ENCODE measurements at regions not wholly inside any gene's neighbourhood (a gene's known extent, or its start where the extent isn't known, plus 50 kb on each side); places are given as distances from the start of the nearest gene placed in this dataset.
A peak's percentile ranks its signal among the peaks of the same experiment; 100 is the strongest.

DNA sequence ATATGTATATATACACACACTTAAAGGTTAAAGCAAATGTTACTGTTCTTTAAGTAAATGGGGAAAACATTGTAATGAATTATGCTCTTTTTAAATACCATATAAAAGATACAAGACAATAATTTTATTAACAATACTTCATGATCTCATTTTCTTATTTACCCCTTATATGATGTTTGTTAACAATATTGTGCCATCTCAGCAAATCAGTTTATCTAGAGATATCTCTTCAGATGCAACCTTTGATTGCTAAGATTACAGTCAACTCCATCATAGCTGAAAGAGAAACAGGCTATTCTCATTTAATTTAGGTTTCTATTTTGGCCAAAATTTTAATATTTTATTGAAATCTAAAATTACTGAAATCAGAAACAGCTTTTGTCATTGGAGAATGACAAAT, 197.9 kb downstream of the CALCRL start:
- ATAC-seq: no peak
- TF ChIP-seq OSR1 (CRISPR knock-in tag; IDR thresholded peaks at IDR 0.05): no peak
- no peak for TF ChIP-seq GLIS3 (CRISPR knock-in tag; IDR thresholded peaks at IDR 0.05)
- no peak for TF ChIP-seq ZNF70 (CRISPR knock-in tag; IDR thresholded peaks at IDR 0.05)
- no peak for TF ChIP-seq TOX (CRISPR knock-in tag; IDR thresholded peaks at IDR 0.05; ENCODE audit: borderline replicate concordance)

DNA sequence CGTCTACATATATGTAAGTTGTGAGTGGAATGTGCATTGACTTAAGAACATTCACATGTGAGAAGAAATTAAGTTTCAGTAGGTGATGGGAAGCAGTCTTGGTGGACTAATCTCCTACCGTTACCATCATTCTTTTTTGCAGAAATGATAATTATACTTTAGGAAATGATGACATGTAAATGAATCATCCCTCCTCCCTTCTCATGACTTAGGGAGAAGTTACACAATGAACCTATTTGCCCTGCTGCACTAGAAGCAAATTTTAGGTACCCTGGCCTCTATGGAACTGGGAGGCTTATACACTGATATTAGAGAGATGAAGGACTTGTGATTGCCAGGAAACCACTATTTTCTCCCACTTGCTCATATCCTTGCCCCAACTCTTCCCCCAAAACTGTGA, 214.2 kb downstream of the CALCRL start:
- no peak for ATAC-seq
- TF ChIP-seq, protein P1, sequence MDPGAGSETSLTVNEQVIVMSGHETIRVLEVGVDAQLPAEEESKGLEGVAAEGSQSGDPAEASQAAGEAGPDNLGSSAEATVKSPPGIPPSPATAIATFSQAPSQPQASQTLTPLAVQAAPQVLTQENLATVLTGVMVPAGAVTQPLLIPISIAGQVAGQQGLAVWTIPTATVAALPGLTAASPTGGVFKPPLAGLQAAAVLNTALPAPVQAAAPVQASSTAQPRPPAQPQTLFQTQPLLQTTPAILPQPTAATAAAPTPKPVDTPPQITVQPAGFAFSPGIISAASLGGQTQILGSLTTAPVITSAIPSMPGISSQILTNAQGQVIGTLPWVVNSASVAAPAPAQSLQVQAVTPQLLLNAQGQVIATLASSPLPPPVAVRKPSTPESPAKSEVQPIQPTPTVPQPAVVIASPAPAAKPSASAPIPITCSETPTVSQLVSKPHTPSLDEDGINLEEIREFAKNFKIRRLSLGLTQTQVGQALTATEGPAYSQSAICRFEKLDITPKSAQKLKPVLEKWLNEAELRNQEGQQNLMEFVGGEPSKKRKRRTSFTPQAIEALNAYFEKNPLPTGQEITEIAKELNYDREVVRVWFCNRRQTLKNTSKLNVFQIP (CRISPR knock-in tag; IDR thresholded peaks at IDR 0.05; ENCODE audit: borderline replicate concordance, low read depth): no peak
- TF ChIP-seq, protein P2, sequence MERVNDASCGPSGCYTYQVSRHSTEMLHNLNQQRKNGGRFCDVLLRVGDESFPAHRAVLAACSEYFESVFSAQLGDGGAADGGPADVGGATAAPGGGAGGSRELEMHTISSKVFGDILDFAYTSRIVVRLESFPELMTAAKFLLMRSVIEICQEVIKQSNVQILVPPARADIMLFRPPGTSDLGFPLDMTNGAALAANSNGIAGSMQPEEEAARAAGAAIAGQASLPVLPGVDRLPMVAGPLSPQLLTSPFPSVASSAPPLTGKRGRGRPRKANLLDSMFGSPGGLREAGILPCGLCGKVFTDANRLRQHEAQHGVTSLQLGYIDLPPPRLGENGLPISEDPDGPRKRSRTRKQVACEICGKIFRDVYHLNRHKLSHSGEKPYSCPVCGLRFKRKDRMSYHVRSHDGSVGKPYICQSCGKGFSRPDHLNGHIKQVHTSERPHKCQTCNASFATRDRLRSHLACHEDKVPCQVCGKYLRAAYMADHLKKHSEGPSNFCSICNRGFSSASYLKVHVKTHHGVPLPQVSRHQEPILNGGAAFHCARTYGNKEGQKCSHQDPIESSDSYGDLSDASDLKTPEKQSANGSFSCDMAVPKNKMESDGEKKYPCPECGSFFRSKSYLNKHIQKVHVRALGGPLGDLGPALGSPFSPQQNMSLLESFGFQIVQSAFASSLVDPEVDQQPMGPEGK (CRISPR knock-in tag; IDR thresholded peaks at IDR 0.05; ENCODE audit: borderline replicate concordance): no peak
- TF ChIP-seq TCF4 (CRISPR knock-in tag; IDR thresholded peaks at IDR 0.05; ENCODE audit: borderline replicate concordance) (no peak), SNAI2 (CRISPR knock-in tag; IDR thresholded peaks at IDR 0.05) (no peak), PPARA (CRISPR knock-in tag; IDR thresholded peaks at IDR 0.05; ENCODE audit: borderline replicate concordance) (no peak), GLIS3 (CRISPR knock-in tag; IDR thresholded peaks at IDR 0.05) (no peak), TOX (CRISPR knock-in tag; IDR thresholded peaks at IDR 0.05; ENCODE audit: borderline replicate concordance) (no peak), ZNF8 (CRISPR knock-in tag; IDR thresholded peaks at IDR 0.05) (no peak), BACH2 (CRISPR knock-in tag; IDR thresholded peaks at IDR 0.05; ENCODE audit: borderline replicate concordance) (no peak), ZNF70 (CRISPR knock-in tag; IDR thresholded peaks at IDR 0.05) (no peak)
- TF ChIP-seq, protein P3, sequence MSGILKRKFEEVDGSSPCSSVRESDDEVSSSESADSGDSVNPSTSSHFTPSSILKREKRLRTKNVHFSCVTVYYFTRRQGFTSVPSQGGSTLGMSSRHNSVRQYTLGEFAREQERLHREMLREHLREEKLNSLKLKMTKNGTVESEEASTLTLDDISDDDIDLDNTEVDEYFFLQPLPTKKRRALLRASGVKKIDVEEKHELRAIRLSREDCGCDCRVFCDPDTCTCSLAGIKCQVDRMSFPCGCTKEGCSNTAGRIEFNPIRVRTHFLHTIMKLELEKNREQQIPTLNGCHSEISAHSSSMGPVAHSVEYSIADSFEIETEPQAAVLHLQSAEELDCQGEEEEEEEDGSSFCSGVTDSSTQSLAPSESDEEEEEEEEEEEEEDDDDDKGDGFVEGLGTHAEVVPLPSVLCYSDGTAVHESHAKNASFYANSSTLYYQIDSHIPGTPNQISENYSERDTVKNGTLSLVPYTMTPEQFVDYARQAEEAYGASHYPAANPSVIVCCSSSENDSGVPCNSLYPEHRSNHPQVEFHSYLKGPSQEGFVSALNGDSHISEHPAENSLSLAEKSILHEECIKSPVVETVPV (CRISPR knock-in tag; IDR thresholded peaks at IDR 0.05): no peak
- TF ChIP-seq, protein P4, sequence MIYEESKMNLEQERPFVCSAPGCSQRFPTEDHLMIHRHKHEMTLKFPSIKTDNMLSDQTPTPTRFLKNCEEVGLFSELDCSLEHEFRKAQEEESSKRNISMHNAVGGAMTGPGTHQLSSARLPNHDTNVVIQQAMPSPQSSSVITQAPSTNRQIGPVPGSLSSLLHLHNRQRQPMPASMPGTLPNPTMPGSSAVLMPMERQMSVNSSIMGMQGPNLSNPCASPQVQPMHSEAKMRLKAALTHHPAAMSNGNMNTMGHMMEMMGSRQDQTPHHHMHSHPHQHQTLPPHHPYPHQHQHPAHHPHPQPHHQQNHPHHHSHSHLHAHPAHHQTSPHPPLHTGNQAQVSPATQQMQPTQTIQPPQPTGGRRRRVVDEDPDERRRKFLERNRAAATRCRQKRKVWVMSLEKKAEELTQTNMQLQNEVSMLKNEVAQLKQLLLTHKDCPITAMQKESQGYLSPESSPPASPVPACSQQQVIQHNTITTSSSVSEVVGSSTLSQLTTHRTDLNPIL (CRISPR knock-in tag; IDR thresholded peaks at IDR 0.05; ENCODE audit: low read depth): no peak

DNA sequence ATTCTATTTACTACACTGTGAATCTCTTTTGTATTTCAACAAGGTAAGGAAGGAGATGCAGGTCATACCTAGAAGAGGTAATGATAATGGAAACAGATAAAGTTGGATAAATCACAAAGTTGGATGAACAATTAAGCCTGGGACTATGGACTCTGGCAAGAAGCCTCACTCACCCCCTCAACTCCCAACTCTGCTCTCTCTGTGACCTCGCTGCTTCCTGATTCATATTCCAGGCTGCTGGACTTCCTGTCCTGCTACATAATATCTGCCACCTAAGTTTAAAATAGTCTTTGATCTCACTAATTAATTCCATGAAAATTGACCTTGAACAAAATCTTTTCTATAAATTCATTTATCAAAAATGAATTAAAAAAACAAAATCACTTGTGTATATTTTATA, 215.3 kb downstream of the CALCRL start:
- no peak for ATAC-seq
- TF ChIP-seq TCF4 (CRISPR knock-in tag; IDR thresholded peaks at IDR 0.05; ENCODE audit: borderline replicate concordance) (no peak), RARB (CRISPR knock-in tag; IDR thresholded peaks at IDR 0.05) (no peak), BACH2 (CRISPR knock-in tag; IDR thresholded peaks at IDR 0.05; ENCODE audit: borderline replicate concordance) (no peak), ISL1 (CRISPR knock-in tag; IDR thresholded peaks at IDR 0.05) (no peak), ZNF565 (CRISPR knock-in tag; conservative IDR thresholded peaks at IDR 0.05; ENCODE audit: low read depth) (no peak), GLIS3 (CRISPR knock-in tag; IDR thresholded peaks at IDR 0.05) (no peak)
- TF ChIP-seq, protein P2 (CRISPR knock-in tag; IDR thresholded peaks at IDR 0.05; ENCODE audit: borderline replicate concordance): no peak

DNA sequence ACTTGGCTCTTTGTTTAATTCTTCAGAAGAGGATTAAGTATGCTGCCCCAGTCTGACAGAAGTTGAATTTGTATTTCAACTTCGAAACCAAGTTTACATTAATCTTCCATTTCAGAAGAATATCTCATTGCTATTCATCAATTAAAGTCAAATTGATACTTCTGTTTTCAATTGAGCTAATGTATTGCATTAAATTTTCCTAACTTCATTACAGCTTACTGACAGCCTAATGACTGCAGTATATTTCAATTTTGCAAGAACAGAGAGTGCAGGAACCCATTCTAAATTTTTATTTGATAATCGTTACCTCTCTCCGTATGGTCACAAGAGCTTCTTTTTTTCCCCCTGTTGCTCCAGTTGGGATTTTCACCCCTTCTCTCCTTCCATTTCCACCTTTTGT, 218.0 kb downstream of the CALCRL start:
- TF ChIP-seq ISL1 (CRISPR knock-in tag; IDR thresholded peaks at IDR 0.05) (peak; percentile 56; the same call in 1 of the 2 replicates), TCF4 (CRISPR knock-in tag; IDR thresholded peaks at IDR 0.05; ENCODE audit: borderline replicate concordance) (peak; percentile 63; the same call in 1 of the 2 replicates), ZC3H10 (CRISPR knock-in tag; IDR thresholded peaks at IDR 0.05) (no peak)
- TF ChIP-seq, protein P5, sequence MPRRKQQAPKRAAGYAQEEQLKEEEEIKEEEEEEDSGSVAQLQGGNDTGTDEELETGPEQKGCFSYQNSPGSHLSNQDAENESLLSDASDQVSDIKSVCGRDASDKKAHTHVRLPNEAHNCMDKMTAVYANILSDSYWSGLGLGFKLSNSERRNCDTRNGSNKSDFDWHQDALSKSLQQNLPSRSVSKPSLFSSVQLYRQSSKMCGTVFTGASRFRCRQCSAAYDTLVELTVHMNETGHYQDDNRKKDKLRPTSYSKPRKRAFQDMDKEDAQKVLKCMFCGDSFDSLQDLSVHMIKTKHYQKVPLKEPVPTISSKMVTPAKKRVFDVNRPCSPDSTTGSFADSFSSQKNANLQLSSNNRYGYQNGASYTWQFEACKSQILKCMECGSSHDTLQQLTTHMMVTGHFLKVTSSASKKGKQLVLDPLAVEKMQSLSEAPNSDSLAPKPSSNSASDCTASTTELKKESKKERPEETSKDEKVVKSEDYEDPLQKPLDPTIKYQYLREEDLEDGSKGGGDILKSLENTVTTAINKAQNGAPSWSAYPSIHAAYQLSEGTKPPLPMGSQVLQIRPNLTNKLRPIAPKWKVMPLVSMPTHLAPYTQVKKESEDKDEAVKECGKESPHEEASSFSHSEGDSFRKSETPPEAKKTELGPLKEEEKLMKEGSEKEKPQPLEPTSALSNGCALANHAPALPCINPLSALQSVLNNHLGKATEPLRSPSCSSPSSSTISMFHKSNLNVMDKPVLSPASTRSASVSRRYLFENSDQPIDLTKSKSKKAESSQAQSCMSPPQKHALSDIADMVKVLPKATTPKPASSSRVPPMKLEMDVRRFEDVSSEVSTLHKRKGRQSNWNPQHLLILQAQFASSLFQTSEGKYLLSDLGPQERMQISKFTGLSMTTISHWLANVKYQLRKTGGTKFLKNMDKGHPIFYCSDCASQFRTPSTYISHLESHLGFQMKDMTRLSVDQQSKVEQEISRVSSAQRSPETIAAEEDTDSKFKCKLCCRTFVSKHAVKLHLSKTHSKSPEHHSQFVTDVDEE (CRISPR knock-in tag; IDR thresholded peaks at IDR 0.05): peak; percentile 67; the same call in 1 of the 2 replicates
- ATAC-seq: no peak

Data from SK-N-SH treated with all-trans-retinoic acid at 6 μM for 48 hours (cell line).